HL-60 (cell line): ENCODE measurements at regions not wholly inside any gene's neighbourhood (a gene's known extent, or its start where the extent isn't known, plus 50 kb on each side); places are given as distances from the start of the nearest gene placed in this dataset.

Experiments
- DNase-seq, 2 experiments: peaks; one replicate each; pipeline ENCODE4 v3.0.0-alpha.2; 2010 to 2020; ENCODE audit warnings: low read depth in 1 of 2, low spot score in 1 of 2
- H3K27ac ChIP-seq: fragments of 250-450 bp; sonication (Bioruptor Pico); replicated peaks from 2 replicates; pipeline ENCODE4 v1.5.1; 2020; ENCODE audit warnings: mild to moderate bottlenecking, moderate library complexity
- H3K27me3 ChIP-seq: fragments of 250-450 bp; sonication (Bioruptor Pico); 2 replicates; pipeline ENCODE4 v1.5.1; 2021; ENCODE audit warnings: mild to moderate bottlenecking, moderate library complexity; ENCODE audit not compliant: insufficient read depth, poor library complexity, severe bottlenecking
- H3K4me3 ChIP-seq: replicated peaks from 2 replicates; pipeline ENCODE4 v1.5.1; 2011; ENCODE audit warnings: mild to moderate bottlenecking, control low read depth, low read length; ENCODE audit not compliant: insufficient read depth
- GABPA ChIP-seq: IDR thresholded peaks from 2 replicates; pipeline ENCODE4 v1.6.1; 2012; ENCODE audit warnings: low read depth
- POLR2AphosphoS5 ChIP-seq: IDR thresholded peaks from 2 replicates; pipeline ENCODE4 v1.6.1; 2012; ENCODE audit warnings: low read depth
- SPI1 ChIP-seq: IDR thresholded peaks from 2 replicates; pipeline ENCODE4 v1.6.1; 2012; ENCODE audit warnings: low read depth, mild to moderate bottlenecking, borderline replicate concordance
- TF ChIP-seq, protein P1 (sequence below): IDR thresholded peaks from 2 replicates; pipeline ENCODE4 v1.6.1; 2012; ENCODE audit warnings: low read depth; ENCODE audit not compliant: insufficient replicate concordance
- TF ChIP-seq, protein P2 (sequence below): IDR thresholded peaks from one replicate; pipeline ENCODE4 v1.5.1; 2011; ENCODE audit warnings: low read length, control low read depth, inconsistent platforms; ENCODE audit not compliant: insufficient read depth

DNA sequence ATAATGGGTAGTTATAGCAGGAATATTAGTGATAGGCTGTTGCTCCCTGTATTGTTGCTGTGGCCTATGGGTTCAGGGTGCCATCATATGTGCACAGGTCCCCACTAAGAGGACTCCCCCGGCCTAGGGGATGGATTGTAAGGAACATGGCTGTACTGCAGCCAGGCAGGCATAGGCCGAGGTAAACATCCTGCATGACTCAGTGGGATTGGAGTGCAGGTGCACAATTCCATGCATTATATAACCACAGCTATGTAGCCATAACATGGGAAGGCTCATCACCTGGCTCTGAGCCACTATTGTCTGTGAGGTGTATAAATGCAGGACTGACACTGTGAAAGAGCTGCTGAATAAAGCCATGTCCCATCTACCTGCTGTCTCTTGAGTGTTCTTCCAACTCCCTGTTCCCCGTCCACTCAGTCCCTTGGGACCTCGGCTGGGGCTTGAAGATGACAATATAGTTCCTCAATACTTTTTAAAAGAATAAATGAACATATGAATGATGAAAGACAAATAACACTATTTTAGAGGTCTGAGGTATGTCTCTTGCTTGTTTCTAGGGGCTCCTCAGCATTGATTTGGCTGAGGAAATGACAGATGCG lies 425.2 kb downstream of the IDS start:
- Histone ChIP-seq H3K4me3 (no peak overlapping the region), H3K27me3 (no peaks in the 10 kb centered on the region), H3K27ac (no peak overlapping the region)
- TF ChIP-seq, protein P1, sequence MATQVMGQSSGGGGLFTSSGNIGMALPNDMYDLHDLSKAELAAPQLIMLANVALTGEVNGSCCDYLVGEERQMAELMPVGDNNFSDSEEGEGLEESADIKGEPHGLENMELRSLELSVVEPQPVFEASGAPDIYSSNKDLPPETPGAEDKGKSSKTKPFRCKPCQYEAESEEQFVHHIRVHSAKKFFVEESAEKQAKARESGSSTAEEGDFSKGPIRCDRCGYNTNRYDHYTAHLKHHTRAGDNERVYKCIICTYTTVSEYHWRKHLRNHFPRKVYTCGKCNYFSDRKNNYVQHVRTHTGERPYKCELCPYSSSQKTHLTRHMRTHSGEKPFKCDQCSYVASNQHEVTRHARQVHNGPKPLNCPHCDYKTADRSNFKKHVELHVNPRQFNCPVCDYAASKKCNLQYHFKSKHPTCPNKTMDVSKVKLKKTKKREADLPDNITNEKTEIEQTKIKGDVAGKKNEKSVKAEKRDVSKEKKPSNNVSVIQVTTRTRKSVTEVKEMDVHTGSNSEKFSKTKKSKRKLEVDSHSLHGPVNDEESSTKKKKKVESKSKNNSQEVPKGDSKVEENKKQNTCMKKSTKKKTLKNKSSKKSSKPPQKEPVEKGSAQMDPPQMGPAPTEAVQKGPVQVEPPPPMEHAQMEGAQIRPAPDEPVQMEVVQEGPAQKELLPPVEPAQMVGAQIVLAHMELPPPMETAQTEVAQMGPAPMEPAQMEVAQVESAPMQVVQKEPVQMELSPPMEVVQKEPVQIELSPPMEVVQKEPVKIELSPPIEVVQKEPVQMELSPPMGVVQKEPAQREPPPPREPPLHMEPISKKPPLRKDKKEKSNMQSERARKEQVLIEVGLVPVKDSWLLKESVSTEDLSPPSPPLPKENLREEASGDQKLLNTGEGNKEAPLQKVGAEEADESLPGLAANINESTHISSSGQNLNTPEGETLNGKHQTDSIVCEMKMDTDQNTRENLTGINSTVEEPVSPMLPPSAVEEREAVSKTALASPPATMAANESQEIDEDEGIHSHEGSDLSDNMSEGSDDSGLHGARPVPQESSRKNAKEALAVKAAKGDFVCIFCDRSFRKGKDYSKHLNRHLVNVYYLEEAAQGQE = no peak
- TF ChIP-seq POLR2AphosphoS5 (no peak), GABPA (no peak), SPI1 (no peak)
- TF ChIP-seq, protein P2, sequence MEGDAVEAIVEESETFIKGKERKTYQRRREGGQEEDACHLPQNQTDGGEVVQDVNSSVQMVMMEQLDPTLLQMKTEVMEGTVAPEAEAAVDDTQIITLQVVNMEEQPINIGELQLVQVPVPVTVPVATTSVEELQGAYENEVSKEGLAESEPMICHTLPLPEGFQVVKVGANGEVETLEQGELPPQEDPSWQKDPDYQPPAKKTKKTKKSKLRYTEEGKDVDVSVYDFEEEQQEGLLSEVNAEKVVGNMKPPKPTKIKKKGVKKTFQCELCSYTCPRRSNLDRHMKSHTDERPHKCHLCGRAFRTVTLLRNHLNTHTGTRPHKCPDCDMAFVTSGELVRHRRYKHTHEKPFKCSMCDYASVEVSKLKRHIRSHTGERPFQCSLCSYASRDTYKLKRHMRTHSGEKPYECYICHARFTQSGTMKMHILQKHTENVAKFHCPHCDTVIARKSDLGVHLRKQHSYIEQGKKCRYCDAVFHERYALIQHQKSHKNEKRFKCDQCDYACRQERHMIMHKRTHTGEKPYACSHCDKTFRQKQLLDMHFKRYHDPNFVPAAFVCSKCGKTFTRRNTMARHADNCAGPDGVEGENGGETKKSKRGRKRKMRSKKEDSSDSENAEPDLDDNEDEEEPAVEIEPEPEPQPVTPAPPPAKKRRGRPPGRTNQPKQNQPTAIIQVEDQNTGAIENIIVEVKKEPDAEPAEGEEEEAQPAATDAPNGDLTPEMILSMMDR = no peak
- no peak for DNase-seq

DNA sequence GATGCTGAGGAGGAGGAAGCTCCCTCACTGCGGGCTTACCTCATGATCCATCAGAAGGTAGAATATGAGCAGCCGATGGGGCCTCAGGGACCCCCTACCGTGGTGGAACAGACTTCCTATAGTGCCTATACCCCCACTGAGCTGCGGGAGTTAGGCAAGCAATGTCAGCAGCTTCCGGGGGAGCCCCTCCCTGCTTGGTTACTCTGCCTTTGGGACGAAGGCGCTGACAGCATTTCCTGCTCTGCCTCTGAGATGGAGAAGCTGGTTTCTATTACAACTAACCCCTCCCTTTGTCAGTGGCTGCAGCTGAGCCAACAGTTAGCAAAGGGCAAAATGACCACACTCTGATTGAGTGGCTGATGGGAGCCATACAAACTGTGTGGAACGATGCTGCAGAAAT lies 430.7 kb downstream of the IDS start:
- no peak overlapping the region for H3K27ac ChIP-seq
- peak in 1 of 2 experiments; percentile 18 for DNase-seq
- no peak overlapping the region for H3K4me3 ChIP-seq

DNA sequence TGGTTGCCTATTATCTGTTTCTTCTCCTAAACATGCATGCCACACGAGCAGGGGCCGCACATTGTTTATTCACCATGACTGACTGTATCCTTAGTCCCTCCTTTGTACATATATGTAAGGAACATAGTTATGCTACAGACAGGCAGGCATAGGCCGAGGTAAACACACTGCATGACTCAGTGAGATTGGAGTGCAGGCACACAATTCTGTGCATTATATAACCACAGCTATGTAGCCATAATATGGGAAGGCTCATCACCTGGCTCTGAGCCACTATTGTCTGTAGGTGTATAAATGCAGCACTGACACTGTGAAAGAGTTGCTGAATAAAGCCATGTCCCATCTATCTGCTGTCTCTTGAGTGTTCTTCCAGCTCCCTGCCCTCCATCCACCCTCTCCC lies 431.6 kb downstream of the IDS start:
- Histone ChIP-seq H3K27me3 (no peaks in the 10 kb centered on the region), H3K27ac (no peak overlapping the region), H3K4me3 (no peak overlapping the region)
- no peak for TF ChIP-seq POLR2AphosphoS5
- DNase-seq = no peak

More for the DNA sequence above, 430.7 kb downstream of the IDS start:
- H3K27me3 ChIP-seq = no peaks in the 10 kb centered on the region
- TF ChIP-seq POLR2AphosphoS5 = no peak
- TF ChIP-seq, protein P1 = no peak
- TF ChIP-seq, protein P2 = no peak
- no peak for TF ChIP-seq GABPA
- no peak for TF ChIP-seq SPI1

DNA sequence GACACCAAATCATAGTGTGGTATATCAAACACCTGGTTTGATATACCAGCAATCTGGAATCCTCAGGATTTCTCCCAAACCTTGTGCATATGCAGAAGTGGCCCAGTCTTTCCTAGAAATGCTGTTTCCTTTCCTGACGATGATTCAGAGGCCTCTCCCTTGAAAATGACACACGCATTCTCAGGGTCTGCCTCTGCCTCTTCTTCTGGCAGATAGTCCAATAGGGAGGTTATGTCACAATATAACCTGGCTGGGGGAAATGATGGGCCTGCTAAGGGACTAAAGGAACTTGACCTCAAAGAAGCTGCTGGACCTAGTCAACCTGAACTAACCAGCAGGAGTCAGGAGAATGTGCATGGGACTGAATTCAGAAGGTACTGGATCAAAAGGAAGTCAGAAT lies 435.2 kb downstream of the IDS start:
- TF ChIP-seq, protein P1 = no peak
- TF ChIP-seq POLR2AphosphoS5 (no peak), SPI1 (no peak), GABPA (no peak)
- TF ChIP-seq, protein P2 = no peak
- Histone ChIP-seq H3K4me3 (no peak overlapping the region), H3K27me3 (no peaks in the 10 kb centered on the region), H3K27ac (no peak overlapping the region)
- no peak for DNase-seq
